Left ventricle myocardium inferior (tissue), 1 donor: ENCODE measurements at regions not wholly inside any gene's neighbourhood (a gene's known extent, or its start where the extent isn't known, plus 50 kb on each side); places are given as distances from the start of the nearest gene placed in this dataset.

Experiments used
- DNase-seq: peaks from one replicate; pipeline ENCODE4 v3.0.0-alpha.2; 2020
- H3K27ac ChIP-seq: fragments of 200-600 bp; replicated peaks from 2 replicates; pipeline ENCODE4 v1.8.0; 2021
- H3K27me3 ChIP-seq: fragments of 200-600 bp; 2 replicates; pipeline ENCODE4 v1.8.0; 2021; ENCODE audit warnings: low read depth
- H3K36me3 ChIP-seq: fragments of 200-600 bp; 2 replicates; pipeline ENCODE4 v1.8.0; 2021
- H3K4me1 ChIP-seq: fragments of 200-600 bp; 2 replicates; pipeline ENCODE4 v1.8.0; 2021
- H3K4me3 ChIP-seq: fragments of 200-600 bp; 2 replicates; pipeline ENCODE4 v1.8.0; 2021; ENCODE audit warnings: mild to moderate bottlenecking, moderate library complexity
- H3K9me3 ChIP-seq: fragments of 200-600 bp; replicated peaks from 2 replicates; pipeline ENCODE4 v1.8.0; 2021
- intact Hi-C: fragments of 100-400 bp; cut with micrococcal nuclease; formaldehyde crosslinking; loops from one replicate; pipeline ENCODE4 v1.11.0; 2022
- TF ChIP-seq, protein P1 (sequence below): fragments of 200-600 bp; IDR thresholded peaks from 2 replicates; pipeline ENCODE4 v1.8.0; 2021; ENCODE audit warnings: antibody characterized with exemption, mild to moderate bottlenecking, borderline replicate concordance
- donor health status: DM: no; HTN: yes; CAD: no; lungs with severe emphysema.

DNA sequence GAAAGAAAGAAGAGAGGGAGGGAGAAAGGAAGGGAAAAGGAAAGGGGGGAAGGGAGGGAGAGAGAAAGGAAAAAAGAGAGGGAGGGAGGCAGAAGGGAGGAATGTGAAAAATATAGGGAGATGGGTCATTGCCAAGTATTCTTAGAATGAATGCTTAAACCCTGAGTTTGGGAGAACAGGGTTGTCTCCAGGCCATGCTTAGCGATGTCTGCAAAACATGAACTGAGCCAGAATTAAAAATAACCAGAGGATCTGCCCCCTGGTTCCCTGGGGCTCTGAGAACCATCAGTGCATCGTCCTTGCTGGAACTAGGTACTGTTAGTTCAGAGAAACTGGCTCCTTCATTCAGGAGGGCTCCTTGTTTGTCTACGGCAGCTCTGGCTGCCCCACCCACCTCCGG, 170.4 kb downstream of the IRX5 start:
- intact Hi-C loops = no loop called here
- Histone ChIP-seq H3K27ac (no peak overlapping the region), H3K4me3 (no peak overlapping the region), H3K4me1 (no peaks in the 10 kb centered on the region), H3K27me3 (peaks cover 18% of the 10 kb centered on the region), H3K9me3 (peaks cover 12% of the 10 kb centered on the region), H3K36me3 (no peaks in the 10 kb centered on the region)
- DNase-seq = no peak
- TF ChIP-seq, protein P1, sequence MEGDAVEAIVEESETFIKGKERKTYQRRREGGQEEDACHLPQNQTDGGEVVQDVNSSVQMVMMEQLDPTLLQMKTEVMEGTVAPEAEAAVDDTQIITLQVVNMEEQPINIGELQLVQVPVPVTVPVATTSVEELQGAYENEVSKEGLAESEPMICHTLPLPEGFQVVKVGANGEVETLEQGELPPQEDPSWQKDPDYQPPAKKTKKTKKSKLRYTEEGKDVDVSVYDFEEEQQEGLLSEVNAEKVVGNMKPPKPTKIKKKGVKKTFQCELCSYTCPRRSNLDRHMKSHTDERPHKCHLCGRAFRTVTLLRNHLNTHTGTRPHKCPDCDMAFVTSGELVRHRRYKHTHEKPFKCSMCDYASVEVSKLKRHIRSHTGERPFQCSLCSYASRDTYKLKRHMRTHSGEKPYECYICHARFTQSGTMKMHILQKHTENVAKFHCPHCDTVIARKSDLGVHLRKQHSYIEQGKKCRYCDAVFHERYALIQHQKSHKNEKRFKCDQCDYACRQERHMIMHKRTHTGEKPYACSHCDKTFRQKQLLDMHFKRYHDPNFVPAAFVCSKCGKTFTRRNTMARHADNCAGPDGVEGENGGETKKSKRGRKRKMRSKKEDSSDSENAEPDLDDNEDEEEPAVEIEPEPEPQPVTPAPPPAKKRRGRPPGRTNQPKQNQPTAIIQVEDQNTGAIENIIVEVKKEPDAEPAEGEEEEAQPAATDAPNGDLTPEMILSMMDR = no peak

DNA sequence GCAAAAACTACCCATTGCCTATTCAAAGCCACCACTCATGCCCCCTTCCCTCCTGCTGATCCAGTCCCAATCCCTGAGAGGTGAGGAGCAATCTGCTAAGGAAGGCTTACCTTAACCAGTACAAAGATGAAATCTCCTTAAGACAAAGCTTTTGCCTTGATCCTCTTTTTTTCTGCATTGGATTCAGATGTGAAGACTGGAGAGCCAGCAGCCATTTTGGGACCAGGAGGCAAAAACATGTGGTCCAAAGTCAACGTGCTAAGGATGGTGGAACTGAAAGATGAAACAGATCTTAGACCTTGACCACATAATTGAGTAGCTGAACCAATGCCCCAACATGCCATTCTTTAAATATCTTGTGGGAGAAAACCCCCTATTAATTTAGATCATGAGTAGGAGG, 171.4 kb downstream of the IRX5 start:
- Histone ChIP-seq H3K36me3 (no peaks in the 10 kb centered on the region), H3K4me3 (no peak overlapping the region), H3K27ac (no peak overlapping the region), H3K27me3 (peaks cover 29% of the 10 kb centered on the region), H3K4me1 (no peaks in the 10 kb centered on the region), H3K9me3 (peaks cover 12% of the 10 kb centered on the region)
- TF ChIP-seq, protein P1 = no peak
- DNase-seq = no peak
- intact Hi-C loops = no loop called here

DNA sequence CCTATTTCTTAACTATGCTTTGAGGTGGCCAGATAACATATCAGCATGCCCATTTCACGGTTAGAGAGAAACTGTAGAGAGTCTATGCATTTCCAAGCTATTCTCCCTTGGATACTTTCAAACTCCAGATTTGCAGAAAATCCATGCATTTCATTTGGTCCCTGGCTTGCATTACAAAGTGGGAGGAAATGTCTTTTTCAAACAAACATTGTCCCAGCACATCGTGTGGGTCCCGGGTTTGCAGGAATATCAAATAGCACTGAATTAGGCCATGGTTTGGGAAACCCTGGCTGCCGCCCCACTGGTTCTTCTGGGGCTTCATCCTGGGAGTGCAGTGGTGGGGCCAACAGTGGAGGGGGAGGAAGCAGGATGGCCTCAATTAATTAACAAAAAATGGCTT, 171.9 kb downstream of the IRX5 start:
- Histone ChIP-seq H3K4me1 (no peaks in the 10 kb centered on the region), H3K4me3 (no peak overlapping the region), H3K27ac (no peak overlapping the region), H3K9me3 (peaks cover 12% of the 10 kb centered on the region), H3K36me3 (no peaks in the 10 kb centered on the region), H3K27me3 (peaks cover 34% of the 10 kb centered on the region)
- DNase-seq = no peak
- intact Hi-C loops = no loop called here
- TF ChIP-seq, protein P1 = no peak

DNA sequence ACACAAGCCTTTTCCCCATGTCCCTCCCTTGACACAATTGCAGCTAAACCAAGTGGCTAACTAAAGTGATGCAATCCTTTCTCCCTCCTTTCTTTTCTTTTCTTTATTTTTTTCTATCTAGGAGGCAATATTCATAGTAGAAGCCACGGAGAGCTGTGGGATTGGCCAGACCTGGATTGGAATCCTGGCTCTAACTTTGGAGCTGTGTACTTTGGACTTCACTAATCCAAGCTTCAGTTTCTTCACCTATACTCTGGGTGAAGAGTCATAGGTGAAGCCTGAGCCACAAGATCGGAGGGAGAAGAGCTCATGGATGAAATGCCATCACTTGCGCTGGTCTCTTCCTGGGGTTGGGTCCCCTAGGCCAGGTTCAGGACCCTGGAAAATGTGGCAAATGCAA, 177.2 kb downstream of the IRX5 start:
- peaks cover 59% of the 10 kb centered on the region for H3K27me3 ChIP-seq
- no peaks in the 10 kb centered on the region for H3K4me1 ChIP-seq
- no peak overlapping the region for H3K27ac ChIP-seq
- no peak overlapping the region for H3K4me3 ChIP-seq
- intact Hi-C loops = no loop called here
- no peak for DNase-seq
- TF ChIP-seq, protein P1 = no peak
- no peaks in the 10 kb centered on the region for H3K9me3 ChIP-seq
- no peaks in the 10 kb centered on the region for H3K36me3 ChIP-seq

DNA sequence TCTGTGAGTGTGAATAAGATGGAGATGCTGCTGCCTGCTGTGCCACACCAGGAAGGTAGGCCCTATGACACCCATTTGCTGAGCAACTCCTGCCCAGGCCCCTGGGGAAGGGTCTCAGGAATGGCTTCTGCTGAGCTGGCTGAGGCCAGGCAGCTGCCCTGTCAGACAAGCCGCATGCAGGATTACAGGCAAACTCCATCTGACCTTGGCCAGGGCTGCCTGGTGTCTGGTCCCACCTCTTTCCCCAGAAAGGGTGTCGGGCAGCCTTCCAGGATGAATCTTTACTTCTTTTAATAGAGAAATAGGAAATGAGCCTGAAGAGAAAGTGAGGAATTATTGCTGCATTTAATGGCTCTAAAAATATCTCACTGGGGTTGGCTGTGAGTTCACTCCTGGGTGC, 182.5 kb downstream of the IRX5 start:
- TF ChIP-seq, protein P1 = no peak
- intact Hi-C loops = no loop called here

DNA sequence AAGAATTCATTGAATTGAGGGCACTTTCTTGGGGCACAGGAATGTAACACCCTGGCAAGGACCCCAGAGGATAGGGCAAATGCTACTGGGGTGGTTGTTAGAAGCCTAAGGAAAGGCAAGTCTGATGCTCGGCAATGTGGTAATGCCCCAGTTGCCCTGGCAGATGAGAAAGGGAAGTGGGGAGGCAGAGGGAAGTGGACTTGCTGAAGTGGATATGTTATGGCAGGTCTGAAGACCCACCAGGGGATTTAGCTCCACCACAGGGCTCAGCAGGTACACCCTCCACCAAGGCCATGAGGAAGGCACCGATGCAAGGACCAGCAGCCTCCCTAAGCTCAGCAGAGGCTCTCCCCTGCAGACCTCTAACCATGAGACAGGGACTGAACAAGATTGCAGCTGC, 184.8 kb downstream of the IRX5 start:
- DNase-seq = no peak
- no peaks in the 10 kb centered on the region for H3K36me3 ChIP-seq

More for the DNA sequence above, 182.5 kb downstream of the IRX5 start:
- no peaks in the 10 kb centered on the region for H3K9me3 ChIP-seq
- peaks cover 30% of the 10 kb centered on the region for H3K27me3 ChIP-seq
- no peak for DNase-seq
- H3K4me3 ChIP-seq = no peak overlapping the region
- H3K36me3 ChIP-seq = no peaks in the 10 kb centered on the region
- H3K4me1 ChIP-seq = no peaks in the 10 kb centered on the region
- H3K27ac ChIP-seq = no peak overlapping the region

More for the DNA sequence above, 184.8 kb downstream of the IRX5 start:
- intact Hi-C loops = no loop called here
- Histone ChIP-seq H3K27me3 (peaks cover 8% of the 10 kb centered on the region), H3K9me3 (no peaks in the 10 kb centered on the region), H3K4me1 (no peaks in the 10 kb centered on the region), H3K4me3 (no peak overlapping the region), H3K27ac (no peak overlapping the region)
- TF ChIP-seq, protein P1 = no peak
